ENCODE measurements at regions not wholly inside any gene's neighbourhood (a gene's known extent, or its start where the extent isn't known, plus 50 kb on each side); places are given as distances from the start of the nearest gene placed in this dataset.

GRCh38 chr20:9909167-9909566, 70.3 kb upstream of the PAK5 start:
- Mint-ChIP-seq H3K4me1 (no peaks in the 10 kb centered on the region), H3K27ac (no peak overlapping the region), H3K27me3 (peaks cover 7% of the 10 kb centered on the region), H3K4me3 (no peak overlapping the region), H3K36me3 (ENCODE audit: low read depth) (no peaks in the 10 kb centered on the region), H3K9me3 (no peaks in the 10 kb centered on the region)
- no peak for ATAC-seq (replicated peaks)

DNA sequence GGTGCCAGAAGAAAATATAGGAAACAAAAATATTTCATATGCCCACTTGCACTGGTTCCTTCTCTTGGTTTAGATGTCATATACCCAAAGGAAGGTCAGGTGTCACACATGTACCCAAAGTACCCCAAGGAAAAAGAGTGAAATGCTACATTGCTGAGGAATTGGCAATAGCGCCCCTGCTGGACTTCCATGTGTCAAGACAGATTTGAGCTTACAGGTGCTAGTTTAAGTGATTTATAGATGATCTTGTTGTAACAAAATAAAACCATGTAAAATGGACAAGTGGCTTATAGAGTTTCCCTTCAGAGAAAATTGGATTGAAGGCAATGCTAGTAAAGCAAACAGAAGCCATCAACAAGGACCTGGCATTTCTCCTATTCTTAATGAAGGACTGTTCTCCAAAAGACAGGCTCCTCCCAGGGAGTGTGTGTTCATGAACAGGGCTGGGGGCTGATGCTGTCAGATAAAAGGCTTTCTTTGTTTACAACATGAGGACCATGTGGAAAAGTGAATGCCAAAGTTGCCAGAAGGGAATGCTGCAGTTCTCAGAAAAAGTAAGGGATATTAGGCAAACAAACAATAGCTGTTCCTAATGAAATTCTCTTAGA, 64.3 kb upstream of the PAK5 start:
- no peaks in the 10 kb centered on the region for H3K36me3 Mint-ChIP-seq (ENCODE audit: low read depth)
- H3K27ac Mint-ChIP-seq: no peak overlapping the region
- no peaks in the 10 kb centered on the region for H3K4me1 Mint-ChIP-seq
- no peak for ATAC-seq (replicated peaks)
- H3K9me3 Mint-ChIP-seq: no peaks in the 10 kb centered on the region
- H3K27me3 Mint-ChIP-seq: peaks cover 9% of the 10 kb centered on the region
- no peak overlapping the region for H3K4me3 Mint-ChIP-seq

DNA sequence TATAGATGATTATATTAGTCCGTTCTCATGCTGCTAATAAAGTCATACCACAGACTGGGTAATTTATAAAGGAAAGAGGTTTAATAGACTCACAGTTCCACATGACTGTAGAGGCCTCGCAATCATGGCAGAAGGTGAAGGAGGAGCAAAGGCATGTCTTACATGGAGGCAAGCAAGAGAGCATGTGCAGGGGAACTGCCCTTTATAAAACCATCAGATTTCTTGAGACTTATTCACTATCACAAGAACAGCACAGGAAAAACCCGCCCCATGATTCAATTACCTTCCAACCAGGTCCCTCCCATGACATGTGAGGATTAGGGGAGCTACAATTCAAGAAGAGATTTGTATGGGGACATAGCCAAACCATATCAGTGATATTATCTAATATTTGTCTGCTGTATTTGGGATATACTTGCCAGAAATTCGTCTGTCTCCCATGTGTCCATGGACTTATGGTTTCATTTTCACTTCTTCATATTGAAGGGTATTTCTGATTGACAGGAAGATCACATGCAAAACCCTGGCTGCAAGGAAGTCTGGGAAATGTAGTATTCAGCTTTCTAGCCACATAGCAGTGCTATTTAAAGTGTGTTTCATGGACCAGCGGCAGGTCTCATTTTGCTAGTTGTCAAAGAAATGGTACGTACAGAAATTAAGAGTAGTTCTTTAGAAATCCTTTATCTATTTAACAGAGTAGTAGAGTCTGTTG, 50.5 kb upstream of the PAK5 start:
- H3K27me3 Mint-ChIP-seq: peaks cover 14% of the 10 kb centered on the region
- H3K4me1 Mint-ChIP-seq: peaks cover 6% of the 10 kb centered on the region
- peaks cover 7% of the 10 kb centered on the region for H3K9me3 Mint-ChIP-seq
- H3K4me3 Mint-ChIP-seq: peak overlapping the region; percentile 3
- no peaks in the 10 kb centered on the region for H3K36me3 Mint-ChIP-seq (ENCODE audit: low read depth)
- no peak for ATAC-seq (replicated peaks)
- H3K27ac Mint-ChIP-seq: no peak overlapping the region

Measured in activated T-helper 17 cell treated with anti-CD3 and anti-CD28 coated beads, Interleukin-2, amount 50 U/mL, for 72 hours (primary cell).